Epidermal melanocyte (primary cell): ENCODE measurements at regions not wholly inside any gene's neighbourhood (a gene's known extent, or its start where the extent isn't known, plus 50 kb on each side); places are given as distances from the start of the nearest gene placed in this dataset.
"Not testable (repeated sequence)": the region's sequence is repeated elsewhere in the genome, so short reads cannot be mapped to it uniquely, and the experiment has no call there.

Experiments
- DNase-seq: peaks from one replicate; pipeline ENCODE4 v3.0.0; 2011; ENCODE audit warnings: low spot score; ENCODE audit not compliant: insufficient read length

DNA sequence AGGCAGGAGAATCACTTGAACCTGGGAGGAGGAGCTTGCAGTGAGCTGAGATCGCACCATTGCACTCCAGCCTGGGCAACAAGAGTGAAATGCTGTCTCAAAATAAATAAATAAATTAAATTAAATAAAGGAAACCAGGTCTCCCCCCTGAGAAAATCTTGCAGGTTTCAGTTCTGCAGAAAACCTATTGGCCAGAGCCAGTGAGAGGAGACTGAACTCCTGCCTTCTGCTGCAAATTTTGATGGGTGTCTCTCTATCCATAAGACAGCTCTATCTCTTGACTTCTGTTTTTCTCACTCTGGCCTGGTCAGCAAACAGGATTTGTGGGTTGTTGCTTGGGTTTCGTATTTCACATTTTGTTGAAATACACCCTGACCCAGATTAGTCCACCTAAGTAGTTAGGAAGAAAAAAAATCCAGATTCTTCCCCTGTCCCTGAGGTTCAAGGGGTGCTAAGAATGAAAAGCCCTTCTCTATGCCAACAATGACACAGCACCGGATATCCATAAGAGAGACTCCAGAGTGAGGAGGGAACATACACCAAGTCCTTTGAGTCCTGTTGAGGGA is 86.7 kb upstream of the MAP4K4 start:
- DNase-seq = no peak

DNA sequence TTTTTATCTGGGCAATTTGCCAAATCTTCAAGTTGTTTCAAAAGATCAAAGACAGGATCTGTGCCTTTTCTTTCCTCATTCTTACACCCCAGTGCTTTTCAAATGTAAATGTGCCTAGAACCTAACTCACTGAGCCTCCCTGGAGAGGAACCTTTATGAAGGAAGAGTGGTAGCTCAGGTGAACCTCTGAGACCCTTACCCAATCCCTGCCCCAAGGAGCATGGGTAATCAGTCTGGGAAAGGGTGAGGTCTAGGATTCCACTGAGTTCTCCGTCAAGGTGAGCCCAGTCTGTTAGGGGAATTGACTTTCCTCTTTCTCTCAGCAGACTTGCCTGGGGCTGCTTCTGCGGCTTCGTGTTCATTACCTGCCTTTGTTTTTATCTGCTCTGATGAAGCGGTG is 88.1 kb upstream of the MAP4K4 start:
- no peak for DNase-seq

DNA sequence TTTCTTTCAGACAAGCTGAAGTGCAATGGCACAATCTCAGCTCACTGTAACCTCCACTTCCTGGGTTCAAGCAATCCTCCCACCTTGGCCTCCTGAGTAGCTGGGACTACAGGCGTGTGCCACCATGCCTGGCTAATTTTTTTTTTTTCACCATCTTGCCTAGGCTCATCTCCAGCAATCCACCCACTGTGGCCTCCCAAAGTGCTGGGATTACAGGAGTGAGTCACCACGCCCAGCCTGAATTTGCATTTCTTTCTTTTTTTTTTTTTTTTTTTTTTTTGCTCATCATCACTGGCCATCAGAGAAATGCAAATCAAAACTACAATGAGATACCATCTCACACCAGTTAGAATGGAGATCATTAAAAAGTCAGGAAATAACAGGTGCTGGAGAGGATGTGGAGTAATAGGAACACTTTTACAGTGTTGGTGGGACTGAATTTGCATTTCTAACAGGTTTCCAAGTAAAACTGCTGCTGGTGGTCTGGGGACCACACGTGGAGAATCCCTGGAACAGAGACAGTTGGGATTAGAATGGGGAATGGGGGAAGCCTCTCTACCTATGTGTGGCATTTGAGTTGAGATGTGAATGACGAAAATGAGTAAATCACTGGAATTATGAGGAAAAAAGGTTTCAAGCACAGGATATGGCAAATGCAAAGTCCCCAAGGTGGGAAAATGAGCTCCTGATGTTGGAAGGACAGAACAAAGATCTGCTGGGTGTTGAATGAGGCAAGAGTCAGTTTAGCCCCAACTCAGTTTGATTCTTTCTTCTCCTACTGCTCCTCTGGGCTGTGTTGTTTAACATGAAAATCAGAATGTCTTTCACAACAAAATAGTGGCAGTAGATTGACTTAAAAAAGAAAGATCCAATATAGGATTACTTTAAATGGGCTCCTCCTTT is 88.8 kb upstream of the MAP4K4 start:
- no peak for DNase-seq

DNA sequence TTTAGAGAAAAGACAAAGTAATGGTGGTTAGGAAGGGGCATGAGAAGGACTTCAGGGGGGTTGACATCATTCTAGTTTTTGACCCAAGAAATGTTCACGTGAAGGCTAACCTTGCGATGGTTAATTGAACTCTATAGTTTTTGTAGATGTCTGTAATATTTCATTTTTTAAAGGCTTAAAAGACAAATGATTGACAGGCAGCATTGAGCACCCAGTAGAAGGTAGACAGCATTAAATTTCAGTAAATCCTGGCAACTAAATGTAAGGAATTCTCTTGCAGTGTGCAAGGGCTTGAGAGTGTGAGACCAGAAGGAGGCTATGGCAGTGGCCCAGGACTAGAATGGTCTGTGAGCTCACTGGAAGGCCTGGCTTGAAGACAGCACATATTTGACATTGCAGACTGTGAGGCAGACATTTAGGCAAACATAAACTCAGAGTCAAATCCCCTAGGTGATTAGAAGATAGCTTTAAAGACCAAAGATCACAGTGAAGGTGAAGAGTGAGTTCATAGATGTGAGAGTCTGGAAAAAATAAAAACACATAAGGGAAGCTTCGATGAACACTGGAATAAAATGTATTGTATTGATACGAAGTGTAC is 100.1 kb upstream of the MAP4K4 start:
- DNase-seq = no peak

DNA sequence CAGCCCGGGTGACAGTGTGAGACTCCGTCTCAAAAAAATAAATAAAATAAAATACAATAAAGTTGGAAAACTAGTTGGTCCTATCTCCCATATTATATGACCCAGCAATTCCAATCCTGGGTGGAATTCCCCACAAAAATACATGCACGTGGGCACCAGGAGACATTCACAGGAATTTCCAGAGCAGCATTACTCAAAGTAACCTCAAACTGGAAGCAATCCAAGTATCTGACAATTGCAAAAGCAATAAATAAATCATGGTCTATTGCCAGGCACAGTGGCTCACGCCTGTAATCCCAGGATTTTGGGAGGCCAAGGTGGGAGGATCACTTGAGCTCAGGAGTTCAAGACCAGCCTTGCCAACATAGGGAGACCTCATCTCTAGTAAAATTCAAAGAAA is 101.2 kb upstream of the MAP4K4 start:
- no peak for DNase-seq

DNA sequence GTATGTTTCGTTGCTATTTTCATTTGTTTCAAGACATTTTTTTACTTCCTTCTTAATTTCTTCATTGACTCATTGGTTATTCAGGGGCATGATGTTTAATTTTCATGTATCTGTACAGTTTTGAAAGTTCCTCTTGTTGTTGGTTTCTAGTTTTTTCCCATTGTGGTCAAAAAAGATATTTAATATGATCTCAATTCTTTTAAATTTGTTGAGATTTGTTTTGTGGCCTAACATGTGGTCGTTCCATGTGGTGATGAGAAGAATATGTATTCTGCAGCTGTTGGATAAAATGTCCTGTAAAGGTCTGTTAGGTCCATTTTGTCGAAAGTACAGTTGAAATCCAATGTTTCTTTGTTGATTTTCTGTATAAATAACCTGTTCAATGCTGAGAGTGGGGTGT is 110.3 kb upstream of the MAP4K4 start:
- DNase-seq = no peak

DNA sequence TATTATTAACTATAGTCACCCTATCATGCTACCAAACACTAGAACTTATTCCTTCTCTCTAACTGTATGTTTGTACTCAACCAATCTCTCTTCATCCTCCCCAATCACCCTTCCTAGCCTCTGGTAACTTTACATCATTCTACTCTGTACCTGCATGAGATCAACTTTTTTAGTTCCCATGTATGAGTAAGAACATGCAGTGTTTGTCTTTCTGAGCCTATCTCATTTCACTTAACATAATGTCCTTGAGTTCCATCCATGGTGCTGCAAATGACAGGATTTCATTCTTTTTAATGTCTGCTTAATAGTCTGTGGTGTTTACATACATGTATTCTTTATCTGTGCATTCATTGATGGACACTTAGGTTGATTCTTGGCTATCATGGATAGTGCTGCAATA is 108.9 kb upstream of the RFX8 start:
- no peak for DNase-seq

DNA sequence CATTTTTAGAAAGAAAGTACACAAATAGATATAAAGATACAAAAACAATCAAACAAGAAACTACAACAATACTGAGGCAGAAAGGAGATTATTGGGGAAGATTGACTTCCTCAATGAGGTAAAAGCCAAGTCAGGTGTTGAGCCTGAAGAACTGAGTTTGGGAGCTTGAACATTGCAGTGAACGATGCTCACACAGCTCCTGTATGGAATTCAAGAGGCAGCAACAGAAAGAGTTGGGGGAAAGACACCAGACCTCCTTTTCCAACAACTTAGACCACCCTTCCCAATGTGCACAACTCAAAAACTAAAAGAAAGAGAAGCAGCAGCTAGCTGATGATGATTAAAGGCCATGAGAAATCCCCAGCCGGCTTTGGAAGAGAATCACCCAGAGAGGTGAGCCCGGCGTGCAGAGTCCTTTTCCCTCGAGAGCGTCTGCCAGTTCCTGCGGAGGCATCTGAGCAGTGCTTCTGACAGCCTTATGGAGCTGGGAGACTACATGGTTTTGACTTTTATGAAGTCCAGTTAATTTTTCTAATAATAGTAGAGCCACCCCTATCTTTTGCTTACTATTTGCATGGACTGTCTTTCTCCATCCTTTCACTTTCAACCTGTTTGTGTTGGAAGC is 106.9 kb upstream of the RFX8 start:
- DNase-seq = no peak

DNA sequence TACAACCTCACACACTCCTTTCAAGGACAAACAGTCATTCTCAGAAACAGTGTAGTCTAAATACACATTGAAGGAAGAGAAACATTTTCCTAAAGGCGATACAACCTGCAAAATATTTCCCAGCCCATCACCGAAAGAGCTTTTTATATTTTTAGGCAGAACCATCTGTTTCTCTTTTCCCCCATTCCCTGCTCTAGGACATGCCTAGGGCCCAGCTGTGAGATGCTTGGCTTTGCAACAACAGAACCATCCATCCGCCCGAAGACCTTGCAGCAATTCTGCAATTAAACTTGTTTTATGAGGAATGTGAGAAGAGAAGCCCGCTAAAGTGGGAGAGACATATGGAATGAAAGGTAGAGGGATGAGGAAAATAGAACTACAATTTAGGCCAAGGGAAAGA is 105.6 kb upstream of the RFX8 start:
- DNase-seq = no peak

DNA sequence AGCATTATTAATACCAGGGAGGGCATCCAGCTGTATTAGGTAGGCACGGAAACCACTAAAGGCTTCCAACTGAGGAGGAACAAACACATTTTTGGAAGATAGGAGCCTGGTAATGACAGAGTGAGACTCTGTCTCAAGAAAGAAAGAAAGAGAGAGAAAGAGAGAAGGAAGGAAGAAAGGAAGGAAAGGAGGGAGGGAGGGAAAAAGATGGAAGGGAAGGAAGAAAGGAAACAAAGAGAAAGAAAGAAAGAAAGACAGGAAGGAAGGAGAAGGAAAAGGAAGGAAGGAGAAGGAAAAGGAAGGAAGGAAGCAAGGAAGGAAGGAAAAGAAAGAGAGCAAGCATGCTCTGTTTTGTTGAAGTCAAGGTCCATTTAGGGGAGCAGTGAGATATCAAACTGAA is 103.8 kb upstream of the RFX8 start:
- no peak for DNase-seq

DNA sequence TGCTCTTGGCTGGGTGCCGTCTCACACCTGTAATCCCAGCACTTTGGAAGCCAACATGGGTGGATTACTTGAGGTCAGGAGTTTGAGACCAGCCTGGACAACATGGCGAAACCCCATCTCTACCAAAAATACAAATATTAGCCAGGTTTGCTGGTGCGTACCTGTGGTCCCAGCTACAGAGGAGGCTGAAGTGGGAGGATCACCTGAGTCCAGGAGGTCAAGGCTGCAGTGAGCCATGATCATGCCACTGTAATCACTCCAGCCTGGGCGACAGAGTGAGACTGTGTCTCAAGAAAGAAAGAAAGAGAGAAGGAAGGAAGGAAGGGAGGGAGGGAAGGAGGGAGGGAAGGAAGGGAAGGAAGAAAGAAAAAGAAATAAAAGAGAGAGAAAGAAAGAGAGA is 103.2 kb upstream of the RFX8 start:
- not testable (repeated sequence) for DNase-seq

DNA sequence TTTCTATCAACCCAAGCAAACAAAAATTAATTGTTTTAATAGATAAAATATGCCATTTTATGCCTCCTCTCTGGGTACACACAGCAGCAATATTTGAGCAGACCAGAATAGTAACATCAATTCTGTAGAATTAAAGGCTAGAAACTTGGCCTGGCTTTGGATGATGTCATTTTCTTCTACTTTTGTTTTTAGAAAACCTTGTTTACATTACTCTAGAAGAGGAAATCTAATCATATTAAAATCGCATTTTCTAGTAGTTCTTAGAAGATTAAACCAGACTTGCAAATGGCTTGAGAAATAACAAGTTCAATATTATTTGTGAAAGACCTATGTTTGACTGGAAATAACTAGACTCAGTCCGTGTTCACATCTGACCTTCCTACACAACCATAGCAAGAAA is 102.3 kb upstream of the RFX8 start:
- DNase-seq = no peak

DNA sequence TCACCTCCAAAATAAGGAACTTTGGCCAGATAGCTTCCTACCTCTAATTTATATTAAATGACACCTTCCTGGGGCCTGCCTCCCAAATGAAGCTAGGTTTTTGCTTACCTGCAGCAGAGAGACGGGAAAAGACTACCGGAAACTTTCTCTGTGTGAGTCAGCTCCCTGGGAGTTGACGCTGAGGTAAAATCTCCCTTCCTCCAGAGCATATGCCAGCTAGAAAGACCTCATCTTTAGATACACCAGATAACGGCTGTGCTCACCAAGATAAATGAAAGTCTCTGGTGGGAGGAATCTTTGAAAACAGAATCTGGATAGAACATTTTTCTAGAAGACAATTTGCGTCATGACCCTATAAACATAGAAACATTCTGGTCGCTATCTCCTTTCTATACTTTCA is 99.7 kb upstream of the RFX8 start:
- no peak for DNase-seq

DNA sequence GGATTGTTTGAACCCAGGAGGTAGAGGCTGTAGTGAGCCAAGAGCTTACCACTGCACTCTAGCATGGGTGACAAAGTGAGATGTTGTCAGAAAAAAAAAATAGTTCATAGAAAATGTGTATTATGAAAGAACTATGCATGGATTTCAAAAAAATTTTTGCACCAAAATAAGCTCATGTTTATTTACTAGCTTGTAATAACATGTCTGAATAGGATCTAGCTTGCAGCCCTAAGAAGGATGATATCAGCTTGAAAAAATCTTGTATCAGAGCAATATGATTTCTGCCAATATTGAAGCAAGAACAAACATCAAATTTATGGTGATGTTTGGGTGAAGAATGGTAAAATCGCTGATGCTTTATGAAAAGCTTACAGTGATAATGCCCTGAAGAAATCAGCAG is 97.0 kb upstream of the RFX8 start:
- DNase-seq = no peak

DNA sequence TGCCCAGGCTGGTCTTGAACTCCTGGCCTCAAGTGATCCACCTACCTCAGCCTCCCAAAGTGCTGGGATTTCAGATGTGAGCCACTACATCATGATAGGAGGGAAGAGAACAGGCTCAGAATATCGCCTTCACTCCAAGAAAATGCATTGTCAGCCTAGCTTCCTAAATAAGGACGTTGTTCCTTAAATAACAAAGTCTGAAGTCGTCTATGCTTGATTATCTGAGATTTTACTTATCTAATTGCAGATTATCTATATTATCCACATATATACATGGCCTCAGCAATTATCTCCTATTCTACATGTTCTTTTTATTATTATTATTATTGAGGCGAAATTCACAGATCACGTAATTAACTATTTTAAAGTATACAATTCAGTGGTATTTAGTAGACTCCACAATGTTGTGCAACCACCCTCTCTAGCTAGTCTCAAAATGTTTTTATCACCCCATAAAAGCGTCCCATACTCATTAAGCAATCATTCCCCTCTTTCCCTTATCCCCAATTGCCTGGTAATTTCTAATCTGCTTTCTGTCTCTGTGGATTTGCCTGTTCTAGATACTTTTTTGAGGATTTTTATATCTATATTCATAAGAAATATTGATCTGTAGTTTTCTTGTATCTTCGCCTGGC is 95.1 kb upstream of the RFX8 start:
- no peak for DNase-seq

DNA sequence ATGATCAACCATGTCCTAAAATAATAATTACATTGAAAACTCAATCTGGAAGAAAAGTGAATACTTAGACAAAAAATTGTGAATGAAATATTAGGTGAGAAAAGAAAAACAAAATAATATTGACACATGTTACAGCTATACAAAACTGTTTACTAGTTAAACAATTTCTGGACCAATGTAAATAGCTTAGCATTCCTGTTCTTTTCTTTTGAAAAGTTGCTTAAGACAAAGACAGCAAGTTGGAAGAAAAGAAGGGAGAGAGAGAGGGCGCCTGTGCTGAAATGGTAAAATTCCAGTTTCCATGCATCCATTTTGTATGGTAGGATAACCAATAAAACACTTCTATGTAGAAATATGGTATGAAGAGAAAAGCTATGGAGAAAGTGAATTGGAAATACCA is 94.1 kb upstream of the RFX8 start:
- DNase-seq = no peak

DNA sequence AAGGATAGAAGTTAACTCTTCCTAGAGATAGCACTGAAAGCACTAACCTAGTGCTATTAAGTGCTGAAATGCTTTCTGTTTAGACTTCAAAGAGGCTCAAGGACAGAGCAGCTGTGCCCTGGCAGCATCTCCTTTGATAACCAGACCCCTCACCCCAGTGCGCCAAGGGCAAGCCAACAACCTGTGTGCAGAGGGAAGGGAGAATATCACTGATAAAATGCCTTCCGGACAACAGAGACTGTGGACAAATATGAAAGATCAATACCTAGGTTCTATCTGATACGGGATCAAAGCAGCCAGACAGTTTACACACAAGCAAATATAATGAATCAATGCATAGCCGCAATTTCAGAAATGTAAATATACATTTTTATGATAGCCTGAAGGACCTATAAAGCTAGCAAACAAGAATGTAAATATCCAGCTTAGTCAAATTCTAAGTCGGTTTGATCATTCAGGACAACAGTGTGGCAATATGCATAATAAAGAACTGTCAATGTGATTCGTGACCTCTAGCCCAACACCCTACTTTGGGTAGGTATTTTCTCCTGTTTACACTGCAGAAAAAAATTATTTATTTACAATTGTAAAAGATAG is 91.8 kb upstream of the RFX8 start:
- DNase-seq = no peak

DNA sequence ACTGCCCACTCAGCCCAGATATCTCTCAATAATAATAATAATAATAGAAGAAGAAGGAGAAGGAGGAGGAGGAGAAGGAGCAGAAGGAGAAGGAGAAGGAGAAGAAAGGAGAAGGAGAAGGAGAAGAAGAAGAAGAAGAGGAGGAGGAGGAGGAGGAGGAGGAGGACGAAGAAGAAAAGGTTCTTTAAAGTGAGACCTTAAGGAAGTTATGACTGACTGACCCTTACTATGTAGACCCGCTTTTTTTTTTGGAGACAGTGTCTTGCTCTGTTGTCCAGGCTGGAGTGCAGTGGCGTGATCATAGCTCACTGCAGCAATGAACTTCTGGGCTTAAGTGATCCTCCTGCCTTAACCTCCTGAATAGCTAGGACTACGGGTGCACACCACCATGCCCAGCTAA is 88.9 kb upstream of the RFX8 start:
- DNase-seq = no peak

DNA sequence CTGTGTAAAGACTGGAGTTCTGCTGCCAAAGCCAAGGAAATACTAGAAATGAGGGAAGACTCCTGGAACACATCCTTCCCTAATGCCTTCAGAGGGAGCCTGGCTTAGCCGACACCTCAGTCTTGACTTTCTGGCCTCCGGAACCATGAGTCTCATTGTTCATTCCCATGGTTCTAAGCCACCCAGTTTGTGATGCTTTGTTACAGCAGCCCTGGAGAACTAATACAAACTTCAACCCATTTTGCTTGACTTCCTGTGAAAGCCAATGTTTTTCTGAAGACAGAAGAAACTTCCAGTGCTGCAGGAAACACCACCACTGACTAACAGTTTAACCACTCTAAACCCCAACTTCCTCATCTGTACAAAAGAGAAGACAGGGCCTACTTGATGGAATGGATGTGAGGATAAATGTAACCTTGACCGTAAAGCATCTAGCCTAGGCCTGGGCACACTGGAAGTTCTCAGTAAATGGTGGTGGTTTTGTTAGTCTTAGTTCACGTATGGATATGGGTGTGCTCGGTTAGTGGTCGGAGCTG is 85.9 kb upstream of the RFX8 start:
- DNase-seq = no peak

DNA sequence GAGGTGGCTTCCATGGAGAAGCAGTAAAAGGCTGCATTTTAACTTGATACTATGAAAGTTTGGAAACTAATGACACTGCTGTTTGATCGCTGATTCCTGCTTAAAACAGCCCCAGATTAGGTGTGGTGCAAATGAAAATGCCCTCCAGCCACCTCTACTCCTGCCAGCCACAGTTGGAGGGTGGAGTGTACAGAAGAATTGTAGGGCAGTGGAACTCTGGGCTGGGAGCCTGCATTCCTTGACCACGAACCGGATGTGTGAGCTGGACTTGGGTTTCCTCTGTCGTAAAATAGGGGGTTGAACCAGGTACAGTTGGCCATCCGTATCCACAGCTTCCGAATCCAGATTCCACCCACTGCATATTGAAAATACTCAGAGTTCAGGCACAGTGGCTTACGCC is 84.6 kb upstream of the RFX8 start:
- no peak for DNase-seq
